ENCODE measurements at regions not wholly inside any gene's neighbourhood (a gene's known extent, or its start where the extent isn't known, plus 50 kb on each side); places are given as distances from the start of the nearest gene placed in this dataset.

DNA sequence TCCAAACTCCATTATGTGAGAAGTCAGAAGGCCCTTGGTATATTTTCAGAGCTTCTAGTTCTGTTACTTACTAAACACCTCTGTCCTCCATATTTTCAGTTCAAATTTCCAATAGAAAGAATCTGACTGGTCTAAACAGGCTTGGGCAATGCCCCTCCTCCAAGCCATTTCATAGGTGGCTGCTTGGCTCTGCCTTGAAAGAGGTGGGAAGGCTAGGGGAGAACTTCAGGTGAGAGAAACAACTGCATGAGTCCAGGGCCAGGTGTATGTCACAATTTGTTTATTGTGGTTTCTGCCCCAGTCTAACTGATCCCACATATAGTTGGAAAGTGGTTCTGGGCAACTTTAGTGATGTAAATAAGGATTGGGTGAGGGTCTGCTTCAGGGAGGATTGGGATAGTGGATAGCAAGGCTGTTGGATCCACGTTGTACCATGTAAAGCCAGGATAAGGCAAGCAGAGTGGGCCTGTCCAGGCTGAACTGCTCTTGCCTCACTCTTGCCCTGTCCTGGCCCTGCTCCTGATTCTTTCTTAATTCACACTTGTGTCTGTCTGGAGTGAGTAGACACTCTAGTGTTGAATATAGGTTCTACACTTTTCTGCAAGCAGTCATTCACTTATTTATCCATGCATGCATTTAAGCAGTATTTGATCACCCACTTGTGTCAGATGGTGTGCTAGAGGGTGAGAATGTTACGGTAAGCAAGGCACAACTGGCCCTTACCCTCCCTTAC is 67.5 kb upstream of the COMTD1 start:
- Mint-ChIP-seq H3K27ac (no peak overlapping the region), H3K4me3 (no peak overlapping the region), H3K4me1 (no peaks in the 10 kb centered on the region), H3K36me3 (peaks cover 0 to 1% (median under 1%) of the 10 kb centered on the region in 3 donors), H3K9me3 (peaks cover 2 to 8% (median 4%) of the 10 kb centered on the region in 5 donors), H3K27me3 (peaks cover 8 to 36% of the 10 kb centered on the region in 2 donors)
- H3K4me3 ChIP-seq (ENCODE audit: low read length): no peak overlapping the region
- H3K4me1 ChIP-seq (ENCODE audit: insufficient read depth, low read length): no peaks in the 10 kb centered on the region
- H3K9me3 ChIP-seq (ENCODE audit: low read length): peaks cover 6% of the 10 kb centered on the region
- H3K36me3 ChIP-seq (ENCODE audit: insufficient read depth, low read length): no peaks in the 10 kb centered on the region
- POLR2A ChIA-PET: no interaction called here
- no peak for DNase-seq
- H3K27ac ChIP-seq (ENCODE audit: low read depth, low read length): no peak overlapping the region
- CTCF ChIA-PET: no interaction called here
- H3K27me3 ChIP-seq (ENCODE audit: insufficient read depth, low read length, poor library complexity, severe bottlenecking): no peaks in the 10 kb centered on the region

DNA sequence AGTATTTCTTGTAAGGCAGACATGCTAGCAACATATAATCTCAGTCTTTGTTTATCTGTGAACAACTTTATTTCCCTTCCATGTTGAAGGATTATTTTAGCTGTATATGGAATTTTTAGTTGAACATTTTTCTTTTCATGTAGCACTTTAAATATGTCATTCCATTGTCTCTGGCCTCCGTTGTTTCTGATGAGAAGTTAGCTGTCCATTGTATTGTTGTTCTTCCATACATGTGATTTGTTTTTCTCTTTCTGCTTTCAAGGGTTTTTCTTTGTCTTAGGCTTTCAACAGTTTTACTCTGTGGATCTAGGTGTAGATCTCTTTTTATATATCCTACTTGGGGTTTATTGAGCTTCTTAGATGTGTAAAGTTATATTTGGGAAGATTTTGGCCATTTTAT is 66.3 kb upstream of the COMTD1 start:
- peaks cover 8 to 33% of the 10 kb centered on the region in 2 donors for H3K27me3 Mint-ChIP-seq
- CTCF ChIA-PET: no interaction called here
- H3K36me3 Mint-ChIP-seq: no peaks in the 10 kb centered on the region
- no peak overlapping the region for H3K4me3 Mint-ChIP-seq
- H3K27ac Mint-ChIP-seq: no peak overlapping the region
- no peaks in the 10 kb centered on the region for H3K4me1 ChIP-seq (ENCODE audit: insufficient read depth, low read length)
- no peak overlapping the region for H3K27ac ChIP-seq (ENCODE audit: low read depth, low read length)
- H3K4me1 Mint-ChIP-seq: no peaks in the 10 kb centered on the region
- no peak overlapping the region for H3K4me3 ChIP-seq (ENCODE audit: low read length)
- no peak for DNase-seq
- peaks cover 0 to 8% (median 4%) of the 10 kb centered on the region in 5 donors for H3K9me3 Mint-ChIP-seq
- POLR2A ChIA-PET: no interaction called here
- peaks cover 6% of the 10 kb centered on the region for H3K9me3 ChIP-seq (ENCODE audit: low read length)
- H3K36me3 ChIP-seq (ENCODE audit: insufficient read depth, low read length): no peaks in the 10 kb centered on the region
- H3K27me3 ChIP-seq (ENCODE audit: insufficient read depth, low read length, poor library complexity, severe bottlenecking): no peaks in the 10 kb centered on the region

DNA sequence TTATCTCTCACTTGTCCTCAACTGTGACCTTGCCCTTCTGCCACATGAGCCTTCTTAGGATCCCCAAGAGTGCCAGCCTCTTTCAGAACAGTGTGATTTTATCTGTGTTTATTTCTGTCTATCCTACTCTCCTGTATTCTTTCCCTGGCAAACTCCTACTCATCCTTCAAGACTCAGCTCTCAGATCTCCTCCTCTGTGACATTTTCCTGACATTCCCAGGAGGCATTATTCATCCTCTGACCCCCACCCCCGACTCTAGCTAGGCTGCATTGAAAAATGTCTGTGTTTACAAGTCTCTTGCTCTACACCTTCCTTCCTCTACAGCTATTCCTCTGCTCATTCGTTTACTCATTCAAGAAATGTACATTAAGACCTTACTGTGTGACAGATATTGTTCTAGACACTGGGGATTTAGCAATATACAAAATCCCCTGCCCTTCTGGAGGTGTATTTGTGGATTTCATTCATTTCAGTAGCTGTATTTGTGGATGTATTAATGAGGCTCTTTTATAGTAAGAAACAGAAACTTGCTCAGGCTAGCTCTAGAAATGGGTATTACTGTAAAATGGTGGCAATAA is 61.4 kb upstream of the COMTD1 start:
- Mint-ChIP-seq H3K4me1 (peaks cover 0 to 6% (median 6%) of the 10 kb centered on the region in 3 donors), H3K27ac (no peak overlapping the region), H3K27me3 (peaks cover 16 to 18% of the 10 kb centered on the region in 2 donors), H3K36me3 (no peaks in the 10 kb centered on the region), H3K9me3 (peaks cover 0 to 1% (median 0%) of the 10 kb centered on the region in 5 donors), H3K4me3 (no peak overlapping the region)
- no peak for DNase-seq
- ChIA-PET CTCF (no interaction called here), POLR2A (no interaction called here)
- no peaks in the 10 kb centered on the region for H3K9me3 ChIP-seq (ENCODE audit: low read length)
- H3K4me1 ChIP-seq (ENCODE audit: insufficient read depth, low read length): no peaks in the 10 kb centered on the region
- H3K27ac ChIP-seq (ENCODE audit: low read depth, low read length): no peak overlapping the region
- H3K4me3 ChIP-seq (ENCODE audit: low read length): no peak overlapping the region
- H3K36me3 ChIP-seq (ENCODE audit: insufficient read depth, low read length): no peaks in the 10 kb centered on the region
- H3K27me3 ChIP-seq (ENCODE audit: insufficient read depth, low read length, poor library complexity, severe bottlenecking): peaks cover 8% of the 10 kb centered on the region

DNA sequence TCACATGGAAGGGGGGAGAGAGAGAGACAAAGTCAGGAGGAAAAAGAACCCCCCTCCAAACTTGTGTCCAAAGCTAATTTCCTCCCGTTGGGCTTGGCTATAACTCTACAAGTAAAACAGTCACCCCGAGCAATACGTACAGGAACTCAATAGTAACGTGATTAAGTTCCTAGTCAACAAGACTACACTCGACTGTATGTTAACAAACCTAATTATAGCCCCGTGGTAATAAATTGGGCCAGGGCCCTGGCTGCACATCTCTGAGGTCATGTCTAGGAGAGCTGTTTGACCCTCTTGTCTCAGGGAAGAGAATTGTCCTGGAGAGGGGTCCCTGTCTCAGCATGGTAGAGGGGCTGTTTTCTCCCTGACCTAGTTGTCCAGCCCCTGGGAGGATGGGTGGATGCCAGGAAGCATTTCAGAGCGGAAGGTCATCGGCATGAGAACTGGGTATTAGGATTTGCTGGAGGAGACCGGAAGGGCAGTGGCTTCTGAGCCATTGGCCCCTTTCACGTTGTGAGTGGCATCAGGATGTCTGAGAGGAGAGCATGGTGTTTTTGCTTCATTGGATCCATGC is 60.2 kb upstream of the COMTD1 start:
- peaks cover 20% of the 10 kb centered on the region in 2 donors for H3K27me3 Mint-ChIP-seq
- POLR2A ChIA-PET: interaction anchor here (0.7 kb wide), 1 partner anchor 61 kb away, joined by 4 read pairs; no protein-coding TSS in a partner anchor
- Histone ChIP-seq H3K4me3 (ENCODE audit: low read length) (no peak overlapping the region), H3K27ac (ENCODE audit: low read depth, low read length) (no peak overlapping the region), H3K9me3 (ENCODE audit: low read length) (no peaks in the 10 kb centered on the region), H3K4me1 (ENCODE audit: insufficient read depth, low read length) (no peaks in the 10 kb centered on the region), H3K27me3 (ENCODE audit: insufficient read depth, low read length, poor library complexity, severe bottlenecking) (peaks cover 8% of the 10 kb centered on the region), H3K36me3 (ENCODE audit: insufficient read depth, low read length) (no peaks in the 10 kb centered on the region)
- H3K27ac Mint-ChIP-seq: no peak overlapping the region
- no peaks in the 10 kb centered on the region for H3K36me3 Mint-ChIP-seq
- CTCF ChIA-PET: no interaction called here
- H3K4me3 Mint-ChIP-seq: no peak overlapping the region
- peaks cover 0 to 1% (median 0%) of the 10 kb centered on the region in 5 donors for H3K9me3 Mint-ChIP-seq
- DNase-seq: no peak
- H3K4me1 Mint-ChIP-seq: peaks cover 0 to 6% (median 6%) of the 10 kb centered on the region in 3 donors

DNA sequence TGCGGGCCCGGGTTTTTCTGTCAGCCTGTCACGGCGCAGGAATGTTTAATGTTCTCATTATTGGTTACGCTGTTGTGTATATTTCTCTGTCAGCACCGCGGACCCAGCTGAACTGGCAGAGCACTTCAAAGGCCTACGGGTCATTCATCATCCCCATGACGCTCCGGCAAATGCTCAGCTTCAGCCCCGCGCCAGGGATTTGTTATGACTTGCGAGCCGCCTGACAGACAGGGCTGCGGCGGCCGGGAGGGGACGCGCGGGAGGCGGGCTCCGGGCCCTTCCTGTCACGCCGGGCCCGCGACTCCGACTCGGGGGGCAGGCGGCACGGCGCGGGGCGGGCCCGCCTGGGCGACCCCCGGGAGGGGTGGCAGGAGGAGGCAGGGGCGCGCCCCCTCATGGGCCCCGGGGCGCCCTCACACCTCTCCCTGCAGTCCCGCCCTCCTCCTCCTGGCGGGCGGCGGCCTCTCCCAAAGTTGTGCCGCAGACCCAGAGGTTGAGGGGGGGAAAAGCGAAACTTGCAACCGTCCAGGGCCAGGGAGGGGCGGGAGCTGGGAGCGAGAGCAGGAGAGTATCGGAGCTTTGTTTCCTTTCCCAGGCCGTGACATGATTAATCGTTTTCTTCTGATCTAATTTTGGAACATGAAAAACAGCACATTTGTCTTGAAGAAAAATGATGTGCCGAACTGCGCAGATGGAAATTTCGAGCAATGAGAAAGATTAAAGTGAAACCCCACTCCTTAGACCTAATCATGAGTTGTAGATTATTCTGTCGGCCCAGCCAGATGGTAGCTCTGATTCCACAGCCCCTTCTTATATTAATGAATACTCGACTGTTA is 59.3 kb upstream of the COMTD1 start:
- H3K4me3 Mint-ChIP-seq: peak overlapping the region in 6 of 7 donors; percentile 76 to 93 (median 82)
- H3K36me3 Mint-ChIP-seq: no peaks in the 10 kb centered on the region
- CTCF ChIA-PET: no interaction called here
- Histone ChIP-seq H3K27me3 (ENCODE audit: insufficient read depth, low read length, poor library complexity, severe bottlenecking) (peaks cover 8% of the 10 kb centered on the region), H3K4me3 (ENCODE audit: low read length) (peak overlapping the region; percentile 58), H3K4me1 (ENCODE audit: insufficient read depth, low read length) (no peaks in the 10 kb centered on the region), H3K27ac (ENCODE audit: low read depth, low read length) (peak overlapping the region; percentile 7), H3K9me3 (ENCODE audit: low read length) (no peaks in the 10 kb centered on the region), H3K36me3 (ENCODE audit: insufficient read depth, low read length) (no peaks in the 10 kb centered on the region)
- peaks cover 0 to 6% (median 6%) of the 10 kb centered on the region in 3 donors for H3K4me1 Mint-ChIP-seq
- peaks cover 20 to 24% of the 10 kb centered on the region in 2 donors for H3K27me3 Mint-ChIP-seq
- peak overlapping the region in 4 of 8 donors; percentile 17 to 75 (median 37) for H3K27ac Mint-ChIP-seq
- H3K9me3 Mint-ChIP-seq: peaks cover 0 to 4% (median 2%) of the 10 kb centered on the region in 5 donors
- DNase-seq: peak; percentile 26 to 73 (median 41)
- POLR2A ChIA-PET: interaction anchor here (0.7 kb wide), 1 partner anchor 61 kb away, joined by 4 read pairs; no protein-coding TSS in a partner anchor

DNA sequence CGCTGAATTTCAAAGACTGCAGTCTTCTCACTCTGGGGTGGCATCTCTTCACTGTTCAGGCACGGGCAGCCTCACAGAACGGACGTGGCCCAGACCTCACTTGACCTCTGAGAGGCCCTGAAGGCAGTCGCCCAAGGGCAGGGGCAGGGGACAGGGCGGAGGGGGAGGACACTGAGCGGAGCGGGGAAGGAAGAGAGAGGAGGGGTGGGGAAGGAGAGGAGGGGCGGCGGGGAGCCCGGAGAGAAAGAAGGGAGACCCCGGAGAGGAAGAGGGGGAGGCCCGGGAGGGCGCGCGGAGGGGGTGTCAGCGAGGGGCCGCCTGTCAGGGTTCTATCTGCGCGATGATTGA is 58.7 kb upstream of the COMTD1 start:
- Histone ChIP-seq H3K4me3 (ENCODE audit: low read length) (peak overlapping the region; percentile 58), H3K4me1 (ENCODE audit: insufficient read depth, low read length) (no peaks in the 10 kb centered on the region), H3K36me3 (ENCODE audit: insufficient read depth, low read length) (no peaks in the 10 kb centered on the region), H3K27ac (ENCODE audit: low read depth, low read length) (no peak overlapping the region), H3K9me3 (ENCODE audit: low read length) (no peaks in the 10 kb centered on the region), H3K27me3 (ENCODE audit: insufficient read depth, low read length, poor library complexity, severe bottlenecking) (peaks cover 8% of the 10 kb centered on the region)
- DNase-seq: no peak
- Mint-ChIP-seq H3K9me3 (peaks cover 0 to 9% (median 2%) of the 10 kb centered on the region in 5 donors), H3K27ac (peak overlapping the region in 5 of 8 donors; percentile 3 to 75 (median 37)), H3K4me3 (peak overlapping the region in 6 of 7 donors; percentile 76 to 93 (median 82)), H3K4me1 (peaks cover 0 to 6% (median 6%) of the 10 kb centered on the region in 3 donors), H3K36me3 (no peaks in the 10 kb centered on the region), H3K27me3 (peaks cover 18 to 29% of the 10 kb centered on the region in 2 donors)
- CTCF ChIA-PET: no interaction called here
- POLR2A ChIA-PET: no interaction called here

DNA sequence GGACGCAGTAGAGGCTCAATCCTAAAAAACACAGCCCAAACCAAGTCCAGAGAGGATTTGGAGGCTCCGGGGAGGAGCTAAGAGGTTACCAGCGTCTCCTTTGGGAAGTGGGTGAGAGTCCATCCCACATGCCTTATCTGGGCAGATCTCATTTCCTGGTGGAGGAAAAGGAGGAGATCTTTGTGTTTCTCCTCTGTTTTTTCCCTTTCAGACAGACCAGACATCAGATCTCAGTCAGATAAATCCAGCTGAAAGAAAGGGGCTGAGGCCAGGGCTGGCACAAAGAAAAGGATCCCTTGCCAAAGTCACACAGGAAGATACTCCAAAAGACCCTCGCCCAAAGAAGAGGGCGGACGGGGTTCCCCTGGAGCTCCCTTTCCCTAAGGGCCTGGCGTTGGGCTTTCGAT is 58.3 kb upstream of the COMTD1 start:
- Histone ChIP-seq H3K4me3 (ENCODE audit: low read length) (no peak overlapping the region), H3K4me1 (ENCODE audit: insufficient read depth, low read length) (no peaks in the 10 kb centered on the region), H3K9me3 (ENCODE audit: low read length) (no peaks in the 10 kb centered on the region), H3K36me3 (ENCODE audit: insufficient read depth, low read length) (no peaks in the 10 kb centered on the region), H3K27ac (ENCODE audit: low read depth, low read length) (no peak overlapping the region), H3K27me3 (ENCODE audit: insufficient read depth, low read length, poor library complexity, severe bottlenecking) (peaks cover 8% of the 10 kb centered on the region)
- DNase-seq: no peak
- Mint-ChIP-seq H3K4me1 (peaks cover 0 to 6% (median 6%) of the 10 kb centered on the region in 3 donors), H3K36me3 (no peaks in the 10 kb centered on the region), H3K27me3 (peaks cover 17 to 31% of the 10 kb centered on the region in 2 donors), H3K4me3 (peak overlapping the region; percentile 23 to 84 (median 80)), H3K27ac (peak overlapping the region in 2 of 8 donors; percentile 15 to 75), H3K9me3 (peaks cover 0 to 9% (median 2%) of the 10 kb centered on the region in 5 donors)
- CTCF ChIA-PET: no interaction called here
- POLR2A ChIA-PET: no interaction called here
